IPS-20b (cell line): ENCODE measurements at regions not wholly inside any gene's neighbourhood (a gene's known extent, or its start where the extent isn't known, plus 50 kb on each side); places are given as distances from the start of the nearest gene placed in this dataset.
"Not testable (repeated sequence)": the region's sequence is repeated elsewhere in the genome, so short reads cannot be mapped to it uniquely, and the experiment has no call there.

ENCODE experiments used
- H3K27ac ChIP-seq: one replicate; pipeline ENCODE4 v1.5.1; 2013; ENCODE audit warnings: low read length
- H3K27me3 ChIP-seq: 2 replicates; pipeline ENCODE4 v1.6.1; 2013; ENCODE audit warnings: mild to moderate bottlenecking, low read length, inconsistent platforms; ENCODE audit not compliant: insufficient read depth
- H3K36me3 ChIP-seq: 2 replicates; pipeline ENCODE4 v1.6.1; 2013; ENCODE audit warnings: low read depth, mild to moderate bottlenecking, inconsistent platforms, low read length, moderate library complexity; ENCODE audit not compliant: insufficient read depth
- H3K4me1 ChIP-seq: 2 replicates; pipeline ENCODE4 v1.6.1; 2013; ENCODE audit warnings: mild to moderate bottlenecking, control low read depth, inconsistent platforms, low read length, moderate library complexity; ENCODE audit not compliant: insufficient read depth
- H3K4me3 ChIP-seq: 2 replicates; pipeline ENCODE4 v1.5.1; 2013; ENCODE audit warnings: mild to moderate bottlenecking, low read length, inconsistent platforms
- H3K9ac ChIP-seq: 2 replicates; pipeline ENCODE4 v1.6.1; 2013; ENCODE audit warnings: low read depth, mild to moderate bottlenecking, inconsistent platforms, low read length, moderate library complexity
- H3K9me3 ChIP-seq: 2 replicates; pipeline ENCODE4 v1.6.1; 2013; ENCODE audit warnings: mild to moderate bottlenecking, low read depth, low read length, inconsistent platforms; ENCODE audit not compliant: insufficient read depth

- Histone ChIP-seq H3K9ac (no peak overlapping the region), H3K36me3 (no peaks in the 10 kb centered on the region), H3K9me3 (peaks cover 3% of the 10 kb centered on the region; the same call in 1 of the 2 replicates), H3K27ac (no peak overlapping the region), H3K27me3 (no peaks in the 10 kb centered on the region), H3K4me3 (no peak overlapping the region), H3K4me1 (no peaks in the 10 kb centered on the region)
Measured at GRCh38 chr6:67735623-67736022, 899.5 kb upstream of the ADGRB3 start.

GRCh38 chr6:67722861-67723261 lies 912.2 kb upstream of the ADGRB3 start:
- H3K27ac ChIP-seq: no peak overlapping the region
- no peak overlapping the region for H3K9ac ChIP-seq
- H3K36me3 ChIP-seq: no peaks in the 10 kb centered on the region
- no peaks in the 10 kb centered on the region for H3K4me1 ChIP-seq
- H3K27me3 ChIP-seq: no peaks in the 10 kb centered on the region
- no peak overlapping the region for H3K4me3 ChIP-seq
- H3K9me3 ChIP-seq: peaks cover 8% of the 10 kb centered on the region

GRCh38 chr6:67717281-67717680 lies 917.8 kb upstream of the ADGRB3 start:
- no peaks in the 10 kb centered on the region for H3K27me3 ChIP-seq
- no peaks in the 10 kb centered on the region for H3K4me1 ChIP-seq
- no peaks in the 10 kb centered on the region for H3K36me3 ChIP-seq
- no peak overlapping the region for H3K9ac ChIP-seq
- no peaks in the 10 kb centered on the region for H3K9me3 ChIP-seq
- no peak overlapping the region for H3K27ac ChIP-seq
- H3K4me3 ChIP-seq: no peak overlapping the region

- Histone ChIP-seq H3K27me3 (no peaks in the 10 kb centered on the region), H3K36me3 (no peaks in the 10 kb centered on the region), H3K4me1 (no peaks in the 10 kb centered on the region), H3K9me3 (no peaks in the 10 kb centered on the region; the same call in 1 of the 2 replicates), H3K9ac (no peak overlapping the region), H3K27ac (no peak overlapping the region), H3K4me3 (no peak overlapping the region)
Measured at GRCh38 chr6:67706388-67706787, 928.7 kb upstream of the ADGRB3 start.

GRCh38 chr6:67698534-67698933 lies 936.5 kb upstream of the ADGRB3 start:
- no peaks in the 10 kb centered on the region for H3K27me3 ChIP-seq
- H3K9me3 ChIP-seq: no peaks in the 10 kb centered on the region

GRCh38 chr6:67694127-67694526 lies 941.0 kb upstream of the ADGRB3 start:
- no peaks in the 10 kb centered on the region for H3K9me3 ChIP-seq
- H3K4me1 ChIP-seq: no peaks in the 10 kb centered on the region; the same call in 1 of the 2 replicates
- H3K27ac ChIP-seq: no peak overlapping the region
- no peak overlapping the region for H3K9ac ChIP-seq
- H3K27me3 ChIP-seq: no peaks in the 10 kb centered on the region
- H3K4me3 ChIP-seq: no peak overlapping the region
- no peaks in the 10 kb centered on the region for H3K36me3 ChIP-seq

More at GRCh38 chr6:67698534-67698933, 936.5 kb upstream of the ADGRB3 start:
- Histone ChIP-seq H3K36me3 (no peaks in the 10 kb centered on the region), H3K4me1 (no peaks in the 10 kb centered on the region), H3K4me3 (no peak overlapping the region), H3K9ac (no peak overlapping the region), H3K27ac (no peak overlapping the region)

GRCh38 chr6:67689329-67689728 lies 945.8 kb upstream of the ADGRB3 start:
- Histone ChIP-seq H3K27ac (no peak overlapping the region), H3K9me3 (no peaks in the 10 kb centered on the region), H3K27me3 (no peaks in the 10 kb centered on the region), H3K4me3 (no peak overlapping the region), H3K36me3 (no peaks in the 10 kb centered on the region), H3K4me1 (no peaks in the 10 kb centered on the region; the same call in 1 of the 2 replicates), H3K9ac (no peak overlapping the region)

GRCh38 chr6:67687396-67687795 lies 947.7 kb upstream of the ADGRB3 start:
- no peak overlapping the region for H3K27ac ChIP-seq

GRCh38 chr6:67686225-67686624 lies 948.9 kb upstream of the ADGRB3 start:
- H3K27ac ChIP-seq, H3K27me3 ChIP-seq, H3K9ac ChIP-seq, H3K4me3 ChIP-seq, H3K9me3 ChIP-seq, H3K4me1 ChIP-seq, H3K36me3 ChIP-seq: not testable (repeated sequence)

More at GRCh38 chr6:67687396-67687795, 947.7 kb upstream of the ADGRB3 start:
- Histone ChIP-seq H3K4me1 (no peaks in the 10 kb centered on the region; the same call in 1 of the 2 replicates), H3K9ac (no peak overlapping the region), H3K4me3 (no peak overlapping the region), H3K36me3 (no peaks in the 10 kb centered on the region), H3K9me3 (no peaks in the 10 kb centered on the region), H3K27me3 (no peaks in the 10 kb centered on the region)

GRCh38 chr6:67683960-67684359 lies 951.1 kb upstream of the ADGRB3 start:
- no peak overlapping the region for H3K27ac ChIP-seq
- H3K9ac ChIP-seq: no peak overlapping the region
- no peak overlapping the region for H3K4me3 ChIP-seq
- no peaks in the 10 kb centered on the region for H3K4me1 ChIP-seq
- no peaks in the 10 kb centered on the region for H3K27me3 ChIP-seq
- no peaks in the 10 kb centered on the region for H3K36me3 ChIP-seq
- no peaks in the 10 kb centered on the region for H3K9me3 ChIP-seq

- no peak overlapping the region for H3K9ac ChIP-seq
- no peak overlapping the region for H3K27ac ChIP-seq
- peaks cover 5% of the 10 kb centered on the region for H3K9me3 ChIP-seq
- no peak overlapping the region for H3K4me3 ChIP-seq
- H3K4me1 ChIP-seq: no peaks in the 10 kb centered on the region
- no peaks in the 10 kb centered on the region for H3K27me3 ChIP-seq
- no peaks in the 10 kb centered on the region for H3K36me3 ChIP-seq
Measured at GRCh38 chr6:67680297-67680932, 954.7 kb upstream of the ADGRB3 start.

GRCh38 chr6:67679566-67680296 lies 955.4 kb upstream of the ADGRB3 start:
- H3K27ac ChIP-seq: no peak overlapping the region
- peaks cover 11% of the 10 kb centered on the region for H3K9me3 ChIP-seq
- no peak overlapping the region for H3K9ac ChIP-seq
- H3K4me3 ChIP-seq: no peak overlapping the region
- no peaks in the 10 kb centered on the region for H3K4me1 ChIP-seq
- no peaks in the 10 kb centered on the region for H3K36me3 ChIP-seq
- H3K27me3 ChIP-seq: no peaks in the 10 kb centered on the region
